Smooth muscle cell (in vitro differentiated cells): ENCODE measurements at regions not wholly inside any gene's neighbourhood (a gene's known extent, or its start where the extent isn't known, plus 50 kb on each side); places are given as distances from the start of the nearest gene placed in this dataset.

Source experiments
- DNase-seq: peaks from one replicate; lab custom pipeline; 2025; ENCODE audit not compliant: unreplicated experiment; lab: John Stamatoyannopoulos, UW
- H2AFZ ChIP-seq: fragments of 200-600 bp; sonication (generic); 2 replicates; pipeline ENCODE4 v1.6.0; 2016; ENCODE audit warnings: antibody characterized with exemption, low read depth, mild to moderate bottlenecking
- H3F3A ChIP-seq: fragments of 200-600 bp; sonication (generic); 2 replicates; pipeline ENCODE4 v1.6.0; 2017; ENCODE audit warnings: antibody characterized with exemption, low read depth
- H3K27ac ChIP-seq: fragments of 200-600 bp; sonication (generic); 2 replicates; pipeline ENCODE4 v1.5.1; 2016; ENCODE audit warnings: low read depth, mild to moderate bottlenecking
- H3K27me3 ChIP-seq: fragments of 200-600 bp; sonication (generic); 2 replicates; pipeline ENCODE4 v1.6.1; 2016; ENCODE audit warnings: low read depth, mild to moderate bottlenecking
- H3K36me3 ChIP-seq: fragments of 200-600 bp; sonication (generic); 2 replicates; pipeline ENCODE4 v1.5.1; 2016; ENCODE audit warnings: low read depth
- H3K4me1 ChIP-seq: fragments of 200-600 bp; sonication (generic); 2 replicates; pipeline ENCODE4 v1.5.1; 2016; ENCODE audit warnings: low read depth
- H3K4me2 ChIP-seq: fragments of 200-600 bp; sonication (generic); 2 replicates; pipeline ENCODE4 v1.6.0; 2016; ENCODE audit warnings: mild to moderate bottlenecking
- H3K4me3 ChIP-seq: fragments of 200-600 bp; sonication (generic); 2 replicates; pipeline ENCODE4 v1.5.1; 2016; ENCODE audit warnings: mild to moderate bottlenecking
- H3K79me2 ChIP-seq: fragments of 200-600 bp; sonication (generic); 2 replicates; pipeline ENCODE4 v1.6.0; 2016; ENCODE audit warnings: low read depth, mild to moderate bottlenecking
- H3K9ac ChIP-seq: fragments of 200-600 bp; sonication (generic); 2 replicates; pipeline ENCODE4 v1.6.0; 2016; ENCODE audit warnings: low read depth
- H3K9me3 ChIP-seq: fragments of 200-600 bp; sonication (generic); replicated peaks from 2 replicates; pipeline ENCODE4 v1.5.1; 2016; ENCODE audit warnings: low read depth
- H4K20me1 ChIP-seq: fragments of 200-600 bp; sonication (generic); 2 replicates; pipeline ENCODE4 v1.6.0; 2016; ENCODE audit warnings: low read depth
- WGBS: methylation state at CpG from one replicate; pipeline ENCODE4 v1.1.7; 2016; ENCODE audit warnings: low lambda C conversion rate; 5-methylcytosine and 5-hydroxymethylcytosine counted together
- TF ChIP-seq, protein P1 (sequence below): fragments of 200-600 bp; sonication (generic); IDR thresholded peaks from 2 replicates; pipeline ENCODE4 v1.5.1; 2017; ENCODE audit warnings: borderline replicate concordance, mild to moderate bottlenecking, antibody characterized with exemption; ENCODE audit not compliant: insufficient read depth, poor library complexity, severe bottlenecking

DNA sequence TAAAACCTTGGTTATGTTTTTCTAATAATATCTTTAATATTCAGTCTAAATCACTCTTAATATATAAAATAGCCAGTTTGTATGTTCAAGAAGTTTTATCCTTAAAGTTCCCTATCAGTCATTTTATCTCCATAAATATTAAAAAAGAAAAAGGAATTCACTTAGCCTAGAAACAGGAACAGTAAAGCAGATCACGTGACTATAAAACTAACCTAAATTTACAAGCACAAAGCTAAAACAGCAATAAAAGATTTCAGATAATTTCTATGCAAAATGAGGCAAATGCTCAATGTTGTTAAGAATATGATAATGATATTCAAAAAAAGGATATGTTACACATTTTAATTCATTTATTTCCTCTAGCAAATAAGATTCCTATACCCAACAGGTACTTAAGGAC lies 57.1 kb upstream of the TNIP3 start:
- no peak for DNase-seq
- peaks cover 6% of the 10 kb centered on the region for H3K4me1 ChIP-seq
- WGBS: 80% methylated on average over 1 of the region's 1 CpG
- TF ChIP-seq, protein P1, sequence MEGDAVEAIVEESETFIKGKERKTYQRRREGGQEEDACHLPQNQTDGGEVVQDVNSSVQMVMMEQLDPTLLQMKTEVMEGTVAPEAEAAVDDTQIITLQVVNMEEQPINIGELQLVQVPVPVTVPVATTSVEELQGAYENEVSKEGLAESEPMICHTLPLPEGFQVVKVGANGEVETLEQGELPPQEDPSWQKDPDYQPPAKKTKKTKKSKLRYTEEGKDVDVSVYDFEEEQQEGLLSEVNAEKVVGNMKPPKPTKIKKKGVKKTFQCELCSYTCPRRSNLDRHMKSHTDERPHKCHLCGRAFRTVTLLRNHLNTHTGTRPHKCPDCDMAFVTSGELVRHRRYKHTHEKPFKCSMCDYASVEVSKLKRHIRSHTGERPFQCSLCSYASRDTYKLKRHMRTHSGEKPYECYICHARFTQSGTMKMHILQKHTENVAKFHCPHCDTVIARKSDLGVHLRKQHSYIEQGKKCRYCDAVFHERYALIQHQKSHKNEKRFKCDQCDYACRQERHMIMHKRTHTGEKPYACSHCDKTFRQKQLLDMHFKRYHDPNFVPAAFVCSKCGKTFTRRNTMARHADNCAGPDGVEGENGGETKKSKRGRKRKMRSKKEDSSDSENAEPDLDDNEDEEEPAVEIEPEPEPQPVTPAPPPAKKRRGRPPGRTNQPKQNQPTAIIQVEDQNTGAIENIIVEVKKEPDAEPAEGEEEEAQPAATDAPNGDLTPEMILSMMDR: no peak
- no peak overlapping the region for H3K4me2 ChIP-seq
- no peaks in the 10 kb centered on the region for H4K20me1 ChIP-seq
- no peak overlapping the region for H3K9ac ChIP-seq
- no peak overlapping the region for H2AFZ ChIP-seq
- H3K4me3 ChIP-seq: no peak overlapping the region
- no peaks in the 10 kb centered on the region for H3K27me3 ChIP-seq
- no peaks in the 10 kb centered on the region for H3K9me3 ChIP-seq
- no peaks in the 10 kb centered on the region for H3K36me3 ChIP-seq
- H3F3A ChIP-seq: no peaks in the 10 kb centered on the region
- no peaks in the 10 kb centered on the region for H3K79me2 ChIP-seq
- H3K27ac ChIP-seq: no peak overlapping the region

DNA sequence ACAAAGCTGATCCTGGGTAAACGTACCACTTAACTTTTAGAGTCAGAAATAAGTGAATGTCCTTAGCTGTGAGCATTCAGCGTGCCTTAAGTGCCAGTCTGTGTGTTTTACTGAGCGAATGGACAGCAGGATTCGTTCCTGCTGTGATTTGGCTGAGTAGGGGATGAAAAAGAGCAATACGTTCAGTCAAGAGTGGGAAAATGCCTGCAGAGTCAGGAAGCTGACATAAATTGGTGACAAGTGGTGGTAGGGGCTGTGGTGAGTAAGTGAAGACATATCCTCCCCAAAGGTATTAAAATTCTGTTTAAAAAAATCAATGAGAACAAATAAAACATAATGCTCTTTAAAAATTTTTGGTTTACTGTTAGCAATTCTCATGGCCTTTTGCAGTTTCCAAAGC lies 56.6 kb upstream of the TNIP3 start:
- peaks cover 4% of the 10 kb centered on the region for H3K4me1 ChIP-seq
- no peaks in the 10 kb centered on the region for H3F3A ChIP-seq
- H3K27ac ChIP-seq: no peak overlapping the region
- no peaks in the 10 kb centered on the region for H3K9me3 ChIP-seq
- no peak overlapping the region for H3K9ac ChIP-seq
- WGBS: 69% methylated on average over 5 of the region's 5 CpGs
- no peaks in the 10 kb centered on the region for H3K27me3 ChIP-seq
- H3K4me3 ChIP-seq: no peak overlapping the region
- DNase-seq: no peak
- H2AFZ ChIP-seq: no peak overlapping the region
- TF ChIP-seq, protein P1: no peak
- H3K36me3 ChIP-seq: no peaks in the 10 kb centered on the region
- no peaks in the 10 kb centered on the region for H4K20me1 ChIP-seq
- no peak overlapping the region for H3K4me2 ChIP-seq
- H3K79me2 ChIP-seq: no peaks in the 10 kb centered on the region

DNA sequence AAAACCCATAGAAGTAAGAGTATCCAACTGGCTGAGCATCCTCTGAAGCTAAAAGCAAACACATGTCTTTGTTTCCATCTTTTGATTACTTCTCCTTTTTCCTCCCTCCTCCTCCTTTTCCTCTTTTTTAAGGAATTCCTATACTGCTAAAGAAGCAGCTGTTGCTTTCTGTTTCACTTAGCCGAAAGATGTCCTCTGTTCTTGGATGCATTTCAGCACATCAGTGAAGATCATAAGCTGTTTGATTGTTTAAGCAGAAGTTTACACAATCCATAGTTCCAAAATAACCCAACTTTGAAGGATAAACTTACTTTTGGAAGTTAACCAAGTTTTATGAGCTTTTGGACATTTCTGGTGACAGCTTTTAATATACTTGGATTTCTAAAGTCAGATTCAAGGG lies 55.1 kb upstream of the TNIP3 start:
- H3F3A ChIP-seq: no peaks in the 10 kb centered on the region
- H2AFZ ChIP-seq: no peak overlapping the region
- H3K36me3 ChIP-seq: no peaks in the 10 kb centered on the region
- no peak overlapping the region for H3K9ac ChIP-seq
- TF ChIP-seq, protein P1: no peak
- no peaks in the 10 kb centered on the region for H3K27me3 ChIP-seq
- no peaks in the 10 kb centered on the region for H4K20me1 ChIP-seq
- 83% methylated on average over 1 of the region's 1 CpG for WGBS
- no peaks in the 10 kb centered on the region for H3K79me2 ChIP-seq
- no peak overlapping the region for H3K4me3 ChIP-seq
- no peak overlapping the region for H3K4me2 ChIP-seq
- no peak overlapping the region for H3K27ac ChIP-seq
- no peaks in the 10 kb centered on the region for H3K4me1 ChIP-seq
- DNase-seq: no peak
- H3K9me3 ChIP-seq: no peaks in the 10 kb centered on the region

DNA sequence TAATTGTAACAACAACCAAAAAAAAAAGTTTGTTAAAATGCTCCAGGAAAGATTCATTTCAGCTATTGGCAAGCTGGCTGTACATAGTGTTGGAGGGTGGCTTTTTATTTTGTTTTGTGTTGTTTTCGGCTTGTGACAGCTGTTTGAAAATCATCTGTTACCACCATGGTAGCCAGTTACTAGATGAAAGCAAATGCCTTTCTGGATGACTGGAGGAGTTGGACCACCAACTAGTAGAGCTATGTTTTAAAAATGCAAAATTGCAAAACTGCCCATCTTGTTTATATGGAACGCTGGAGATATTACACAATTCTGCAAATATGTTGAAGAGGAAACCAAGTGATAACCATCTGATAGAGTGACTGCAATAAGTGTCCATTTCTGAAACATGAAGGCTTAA lies 53.2 kb upstream of the TNIP3 start:
- Histone ChIP-seq H2AFZ (no peak overlapping the region), H3K9ac (no peak overlapping the region), H3K4me1 (no peaks in the 10 kb centered on the region), H3K79me2 (no peaks in the 10 kb centered on the region), H3K4me3 (no peak overlapping the region), H3K27me3 (no peaks in the 10 kb centered on the region), H3K9me3 (no peaks in the 10 kb centered on the region), H3K27ac (peak overlapping the region; percentile 33), H4K20me1 (no peaks in the 10 kb centered on the region), H3F3A (no peaks in the 10 kb centered on the region), H3K4me2 (no peak overlapping the region), H3K36me3 (no peaks in the 10 kb centered on the region)
- TF ChIP-seq, protein P1: no peak
- DNase-seq: no peak
- 53% methylated on average over 2 of the region's 2 CpGs for WGBS
